Suppressor macrophage (primary cell): ENCODE measurements at regions not wholly inside any gene's neighbourhood (a gene's known extent, or its start where the extent isn't known, plus 50 kb on each side); places are given as distances from the start of the nearest gene placed in this dataset.

ENCODE experiments used
- DNase-seq, 4 experiments: peaks; one replicate each; pipeline ENCODE4 v3.0.0-alpha.2; 2020 to 2022

- no peak for DNase-seq
Measured at GRCh38 chr21:25329227-25329825, 278.0 kb downstream of the MRPL39 start.

GRCh38 chr21:25328736-25329135, 278.5 kb downstream of the MRPL39 start:
- DNase-seq = no peak

- DNase-seq = no peak
Measured at GRCh38 chr21:25326181-25326580, 281.1 kb downstream of the MRPL39 start.

- no peak for DNase-seq
Measured at GRCh38 chr21:25324666-25325065, 282.6 kb downstream of the MRPL39 start.

GRCh38 chr21:25323356-25323949, 283.8 kb downstream of the MRPL39 start:
- no peak for DNase-seq

- no peak for DNase-seq
Measured at GRCh38 chr21:25314247-25314646, 293.0 kb downstream of the MRPL39 start.

- DNase-seq = no peak
Measured at GRCh38 chr21:25313829-25314228, 293.5 kb downstream of the MRPL39 start.

GRCh38 chr21:25307489-25307888, 299.8 kb downstream of the MRPL39 start:
- no peak for DNase-seq

- no peak for DNase-seq
Measured at GRCh38 chr21:25304611-25305010, 302.7 kb downstream of the MRPL39 start.

- no peak for DNase-seq
Measured at GRCh38 chr21:25300632-25301031, 306.6 kb downstream of the MRPL39 start.

- DNase-seq = no peak
Measured at GRCh38 chr21:25298512-25299491, 308.5 kb downstream of the MRPL39 start.

- DNase-seq = no peak
Measured at GRCh38 chr21:25297117-25297516, 310.2 kb downstream of the MRPL39 start.

GRCh38 chr21:25296252-25296651, 311.0 kb downstream of the MRPL39 start:
- no peak for DNase-seq

GRCh38 chr21:25292396-25292795, 314.9 kb downstream of the MRPL39 start:
- no peak for DNase-seq

- peak; percentile 4 to 36 (median 17) for DNase-seq
Measured at GRCh38 chr21:25283720-25284119, 323.6 kb downstream of the MRPL39 start.

GRCh38 chr21:25281134-25281533, 326.1 kb downstream of the MRPL39 start:
- no peak for DNase-seq

- no peak for DNase-seq
Measured at GRCh38 chr21:25280061-25280460, 327.2 kb downstream of the MRPL39 start.

GRCh38 chr21:25273959-25274358, 333.3 kb downstream of the MRPL39 start:
- no peak for DNase-seq

GRCh38 chr21:25254491-25255174, 352.6 kb downstream of the MRPL39 start:
- DNase-seq = no peak

GRCh38 chr21:25246546-25246945, 360.7 kb downstream of the MRPL39 start:
- DNase-seq = no peak

GRCh38 chr21:25244735-25245134, 362.5 kb downstream of the MRPL39 start:
- DNase-seq = no peak

GRCh38 chr21:25243808-25244207, 363.5 kb downstream of the MRPL39 start:
- DNase-seq = no peak

GRCh38 chr21:25240974-25241373, 366.3 kb downstream of the MRPL39 start:
- DNase-seq = peak in 1 of 4 experiments; percentile 1
